ENCODE measurements at regions not wholly inside any gene's neighbourhood (a gene's known extent, or its start where the extent isn't known, plus 50 kb on each side); places are given as distances from the start of the nearest gene placed in this dataset.
A peak's percentile ranks its signal among the peaks of the same experiment; 100 is the strongest.

DNA sequence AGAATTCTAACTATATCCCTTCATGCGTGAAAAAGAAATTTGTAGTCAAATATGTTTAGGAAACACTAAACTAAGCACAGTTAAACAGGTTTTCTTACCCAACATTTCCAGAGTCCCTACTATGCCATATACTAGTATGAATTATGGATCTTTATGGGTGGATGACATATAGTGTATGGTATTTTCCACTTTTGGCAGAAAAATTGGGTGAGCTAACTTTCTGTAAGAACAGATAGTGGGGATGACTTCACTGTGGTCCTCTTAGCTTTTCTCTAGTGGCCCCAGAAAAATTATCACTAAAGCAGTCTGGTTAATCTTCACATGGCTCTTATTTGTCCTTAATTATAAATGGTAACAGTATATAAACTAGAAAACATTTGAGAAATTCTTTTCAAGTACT, 240.0 kb upstream of the GULP1 start:
- DNase-seq (ENCODE audit: low spot score), result no peak

DNA sequence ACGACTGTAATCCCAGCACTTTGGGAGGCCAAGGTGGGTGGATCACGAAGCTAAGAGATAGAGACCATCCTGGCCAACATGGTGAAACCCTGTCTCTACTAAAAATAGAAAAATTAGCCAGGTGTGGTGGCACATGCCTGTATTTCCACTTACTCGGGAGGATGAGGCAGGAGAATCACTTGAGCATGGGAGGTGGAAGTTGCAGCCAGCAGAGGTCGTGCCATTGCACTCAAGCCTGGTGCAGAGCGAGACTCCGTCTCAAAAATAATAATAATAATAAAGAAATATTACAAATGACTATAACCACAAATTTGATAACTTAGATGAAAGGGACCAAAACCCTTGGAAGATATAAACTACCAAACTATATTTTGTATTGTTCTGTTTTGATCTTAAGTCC, 226.3 kb upstream of the GULP1 start:
- no peak for DNase-seq (ENCODE audit: low spot score)

DNA sequence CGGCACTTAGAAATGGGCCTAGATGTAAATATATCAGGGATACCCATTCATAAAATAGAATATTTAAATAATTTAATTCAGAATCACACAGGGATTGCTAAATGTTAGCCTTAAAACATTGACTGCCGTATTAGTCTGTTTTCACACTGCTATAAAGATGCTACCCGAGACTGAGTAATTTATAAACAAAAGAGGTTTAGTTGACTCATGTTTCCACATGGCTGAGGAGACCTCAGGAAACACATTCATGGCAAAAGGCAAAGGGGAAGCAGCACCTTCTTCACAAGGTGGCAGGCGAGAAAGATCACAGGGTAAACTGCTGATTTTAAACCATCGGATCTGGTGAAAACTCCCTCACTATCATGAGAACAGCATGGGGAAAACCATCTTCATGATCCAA, 223.6 kb upstream of the GULP1 start:
- no peak for DNase-seq (ENCODE audit: low spot score)

DNA sequence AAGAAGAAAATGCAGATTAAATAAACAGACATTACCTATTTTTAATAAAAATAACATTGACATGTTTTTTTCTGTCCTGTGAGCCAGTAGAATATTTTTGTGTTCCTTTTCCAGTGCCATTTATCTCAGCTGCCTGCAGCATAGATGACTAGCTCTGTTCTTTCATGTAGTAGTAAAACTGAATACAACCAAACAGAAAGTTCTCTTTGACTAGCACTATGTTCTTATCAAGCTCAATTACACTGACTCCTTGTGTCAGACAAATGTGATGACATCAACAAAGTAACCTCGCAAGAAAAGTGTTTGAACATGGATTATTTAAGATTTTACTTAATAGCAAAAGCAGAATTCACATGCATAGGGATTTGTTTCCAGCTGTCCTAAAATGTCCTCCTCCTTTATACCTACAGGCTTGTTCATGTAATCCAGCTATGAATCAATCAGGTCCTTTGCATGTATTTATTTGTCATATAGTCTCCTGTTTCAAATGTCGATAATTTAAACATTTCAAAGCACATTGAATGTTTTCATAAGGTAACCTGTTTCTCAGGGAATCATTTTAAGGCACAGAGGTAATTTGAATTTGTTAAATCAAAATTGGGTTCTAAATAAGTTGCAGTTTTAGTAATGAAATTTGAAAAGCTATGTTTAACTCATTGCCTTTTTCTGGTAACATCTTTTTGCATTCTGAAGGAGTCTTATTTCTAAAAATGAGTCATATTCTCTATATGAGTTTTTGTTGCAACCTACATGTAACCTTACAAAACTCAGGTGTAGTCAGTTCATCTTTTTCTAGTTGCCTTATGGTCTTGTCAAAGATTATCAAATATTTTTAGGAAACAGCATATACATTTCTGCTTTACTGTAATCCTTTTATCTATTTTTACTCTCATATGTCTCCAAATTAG, 215.3 kb upstream of the GULP1 start:
- DNase-seq (ENCODE audit: low spot score), result no peak

DNA sequence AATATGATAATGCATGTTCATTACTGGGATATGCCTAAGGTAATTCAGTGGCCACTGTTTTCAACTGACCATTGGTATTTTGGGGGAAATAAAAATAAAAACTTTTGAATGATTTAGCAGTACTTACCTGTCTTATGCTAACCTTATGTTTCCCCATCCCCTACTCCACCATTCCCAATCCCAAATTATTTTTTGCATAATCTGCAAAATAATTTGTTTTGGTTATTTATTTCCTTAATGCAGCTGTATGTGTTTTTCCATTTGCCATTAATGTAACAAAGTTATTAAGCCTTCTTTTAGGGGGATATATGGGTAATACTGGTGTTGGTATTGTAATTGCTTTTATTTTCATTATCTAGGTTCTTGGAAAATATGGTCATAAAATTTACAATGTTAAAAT, 213.9 kb upstream of the GULP1 start:
- no peak for DNase-seq (ENCODE audit: low spot score)

DNA sequence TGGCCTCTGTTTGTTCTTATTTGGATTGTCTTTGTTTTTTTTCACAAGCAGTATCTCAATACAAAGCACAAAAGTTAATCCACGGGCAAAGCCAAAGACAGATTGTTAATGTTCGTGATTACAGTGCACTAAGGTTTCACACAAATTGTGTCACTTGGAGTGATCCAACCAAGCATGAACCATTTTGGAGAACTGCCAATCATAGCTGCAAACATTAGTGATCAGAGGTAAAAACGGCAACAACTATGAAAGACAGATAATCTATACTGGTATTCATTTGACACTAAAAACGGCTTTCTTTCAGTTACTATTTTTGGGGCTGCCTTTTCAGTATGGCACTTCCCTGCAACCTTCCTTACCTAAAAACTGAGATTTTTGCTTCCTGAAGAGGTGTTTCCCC, 213.1 kb upstream of the GULP1 start:
- DNase-seq (ENCODE audit: low spot score), result no peak

DNA sequence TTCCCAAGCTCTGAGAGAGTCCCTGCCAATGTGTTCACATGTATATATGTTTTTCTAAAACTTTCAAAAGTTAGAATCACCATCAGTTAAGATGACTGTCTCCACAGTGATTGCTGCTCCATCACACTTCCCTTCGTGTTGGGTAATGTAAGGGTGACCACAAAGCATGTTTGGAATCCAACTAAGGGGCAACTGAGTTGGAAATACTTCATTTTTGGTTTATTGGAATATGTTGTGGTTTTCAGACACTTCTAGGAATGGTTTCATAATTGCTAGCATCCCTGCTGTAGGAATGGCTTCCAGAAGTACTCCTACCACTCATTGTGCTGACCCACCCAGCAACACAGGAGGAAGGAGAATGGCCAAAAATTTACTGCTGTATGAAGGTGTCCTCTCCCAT, 212.5 kb upstream of the GULP1 start:
- DNase-seq (ENCODE audit: low spot score), result no peak

DNA sequence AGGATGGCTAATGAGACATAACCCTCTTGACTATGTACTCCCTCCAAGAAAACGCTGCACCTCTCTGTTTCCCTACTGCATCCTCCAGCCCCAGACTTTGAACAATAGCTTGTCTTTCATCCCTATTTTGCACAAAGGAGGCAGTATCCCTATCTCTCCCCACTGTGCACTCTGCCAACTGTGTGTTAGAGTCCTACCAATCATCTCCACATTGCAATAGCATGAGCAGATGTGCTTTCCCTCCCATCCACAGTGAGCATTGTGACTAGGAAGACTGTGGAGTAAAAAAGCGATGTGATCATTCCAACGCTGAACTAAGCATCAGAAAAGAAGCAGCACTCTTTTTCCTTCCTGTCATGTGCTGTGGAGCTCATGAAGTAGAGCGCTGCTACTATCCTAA, 206.3 kb upstream of the GULP1 start:
- DNase-seq (ENCODE audit: low spot score), result no peak

DNA sequence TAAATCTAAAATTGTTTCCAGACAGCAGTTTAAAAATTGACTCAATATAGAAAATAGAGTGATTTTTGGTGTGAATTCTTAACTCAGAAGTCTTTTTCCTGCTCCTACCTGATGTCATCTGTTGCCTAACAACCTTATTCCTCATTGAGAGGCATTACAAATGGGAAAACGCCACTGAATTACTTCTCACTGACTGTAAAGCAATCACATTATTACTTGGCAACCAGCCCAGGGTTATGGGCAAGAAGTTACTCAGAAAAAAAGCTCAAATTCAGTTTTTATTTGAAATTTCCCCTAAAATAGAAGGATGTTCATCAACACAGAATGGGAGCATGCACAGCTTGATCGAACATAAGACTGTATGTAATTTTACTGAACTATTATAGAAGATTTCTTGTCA, 201.8 kb upstream of the GULP1 start:
- DNase-seq (ENCODE audit: low spot score), result no peak

DNA sequence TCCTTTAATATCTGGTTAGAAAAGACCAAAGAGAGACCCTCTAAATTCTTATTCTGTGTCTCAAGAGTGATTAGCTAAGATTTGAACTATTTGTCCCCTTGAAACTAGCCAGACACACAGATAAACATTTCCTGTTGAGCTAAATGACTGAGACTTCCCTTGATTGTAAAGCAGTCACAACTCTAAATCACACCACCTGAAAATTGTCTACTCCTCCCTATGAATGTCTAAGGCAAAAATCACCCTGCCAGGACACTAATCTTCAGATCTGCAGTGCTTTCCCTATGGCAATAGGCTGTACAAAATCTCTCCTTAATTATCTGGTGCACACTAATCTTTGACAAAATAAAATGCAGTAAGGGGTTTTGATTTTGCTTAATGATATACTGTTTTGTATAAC, 200.5 kb upstream of the GULP1 start:
- no peak for DNase-seq (ENCODE audit: low spot score)

DNA sequence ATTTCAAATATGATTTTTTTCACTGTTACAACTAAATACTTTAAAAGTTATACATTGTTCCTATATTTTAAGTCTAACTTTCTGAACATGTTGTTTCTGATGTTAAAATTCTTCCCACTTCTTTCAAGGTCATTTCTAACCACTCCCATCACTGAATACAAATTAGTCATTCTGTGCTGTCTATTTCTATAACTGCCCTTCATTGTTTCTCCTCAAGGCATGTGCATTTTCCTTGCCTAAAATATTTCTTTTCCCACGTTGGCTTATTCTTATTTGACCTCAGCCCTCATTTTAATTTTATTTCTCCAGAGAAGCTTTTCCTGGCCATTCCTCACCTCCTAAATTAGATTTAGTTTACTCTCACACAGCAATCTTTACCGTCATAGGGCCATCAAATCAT, 198.9 kb upstream of the GULP1 start:
- no peak for DNase-seq (ENCODE audit: low spot score)

DNA sequence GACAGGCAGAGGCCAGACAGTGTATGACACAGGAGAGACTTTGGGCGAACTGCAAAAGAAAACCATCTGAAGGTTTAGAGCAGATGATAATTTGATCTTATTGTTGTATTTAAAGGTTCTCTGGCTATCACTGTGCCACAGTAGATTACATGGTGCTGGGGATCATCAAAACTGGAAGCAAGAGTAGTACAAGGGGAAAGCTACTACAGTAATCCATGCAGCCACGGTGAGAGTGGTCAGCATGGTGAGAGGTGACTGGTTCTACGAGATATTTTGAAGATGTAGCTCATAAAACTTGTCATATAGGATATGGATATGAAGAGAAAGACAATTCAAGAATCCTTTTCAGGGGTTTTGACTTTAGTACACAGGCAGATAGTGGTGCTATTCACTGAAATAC, 194.8 kb upstream of the GULP1 start:
- DNase-seq (ENCODE audit: low spot score), result no peak

DNA sequence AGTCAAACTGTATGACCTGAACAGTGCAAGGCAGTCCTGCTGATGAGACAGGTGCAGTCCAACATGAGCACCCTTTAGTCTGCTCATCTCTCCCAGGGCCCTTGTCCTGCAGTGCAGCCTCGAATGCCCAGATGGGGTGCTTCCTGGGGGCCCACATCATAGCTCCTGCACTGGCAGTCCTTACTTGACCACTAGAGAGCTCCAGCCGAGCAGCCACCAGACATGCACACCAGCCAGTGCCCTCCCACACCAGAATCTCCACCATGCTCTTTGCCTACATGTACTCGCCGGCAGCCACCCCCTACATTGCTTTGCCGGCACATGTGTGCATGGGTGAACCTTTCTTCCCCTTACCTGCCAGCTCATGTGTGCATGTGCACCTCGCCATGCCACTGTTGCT, 188.8 kb upstream of the GULP1 start:
- DNase-seq (ENCODE audit: low spot score), result no peak

DNA sequence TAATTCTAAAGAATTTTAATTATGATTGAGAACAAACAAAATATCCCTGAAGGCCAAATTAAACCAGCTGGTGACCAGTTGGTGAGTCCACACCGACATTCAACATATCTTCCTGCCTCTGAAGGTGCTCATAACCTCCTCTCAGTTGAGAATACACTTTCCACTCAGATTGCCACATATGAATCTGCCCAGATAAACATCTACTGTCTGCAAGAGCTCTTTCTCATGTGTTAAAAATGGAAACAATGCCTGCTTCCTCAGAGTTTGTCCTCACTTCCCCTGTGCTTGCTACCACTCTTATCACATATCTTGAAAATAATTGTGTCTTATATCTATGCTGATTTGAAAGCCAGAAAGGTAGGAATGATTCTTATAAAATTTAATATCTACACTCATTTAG, 177.7 kb upstream of the GULP1 start:
- DNase-seq (ENCODE audit: low spot score), result no peak

DNA sequence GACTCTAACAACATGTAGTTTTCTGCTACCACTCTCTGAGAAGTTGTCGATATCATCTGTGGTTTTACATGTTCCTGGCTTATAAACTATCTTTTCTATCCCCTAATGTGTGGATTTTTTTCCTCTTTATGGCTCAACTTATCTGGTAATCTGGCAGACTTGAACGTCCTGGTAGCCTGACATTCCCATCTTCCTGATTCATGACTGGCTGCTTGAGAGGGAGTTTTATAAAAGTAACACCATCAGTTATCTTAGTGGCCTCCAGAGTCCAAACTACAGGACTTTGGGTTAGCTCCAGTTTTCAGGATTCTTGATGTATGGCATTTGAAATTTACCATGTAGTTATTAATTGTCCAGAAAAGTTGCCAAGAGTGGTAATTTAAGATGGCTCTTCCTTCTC, 174.0 kb upstream of the GULP1 start:
- DNase-seq (ENCODE audit: low spot score), result no peak

DNA sequence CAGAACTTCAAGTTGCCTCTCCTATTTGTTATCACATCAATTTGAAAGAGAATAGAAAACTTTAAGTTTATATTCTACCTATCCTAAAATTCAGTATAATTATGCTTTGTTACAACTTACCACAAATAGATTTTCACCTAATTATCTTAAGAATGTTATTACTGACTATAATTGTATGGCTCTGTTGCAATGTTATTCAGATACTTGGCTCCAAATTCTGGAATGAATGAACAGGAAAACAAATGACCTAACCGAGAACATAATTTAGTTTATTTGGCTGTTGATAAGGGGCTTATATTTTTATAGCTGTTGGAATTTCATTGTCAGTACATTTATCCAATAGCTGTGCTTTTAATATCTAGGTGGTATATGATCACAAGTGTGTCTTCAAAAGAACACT, 173.2 kb upstream of the GULP1 start:
- no peak for DNase-seq (ENCODE audit: low spot score)

DNA sequence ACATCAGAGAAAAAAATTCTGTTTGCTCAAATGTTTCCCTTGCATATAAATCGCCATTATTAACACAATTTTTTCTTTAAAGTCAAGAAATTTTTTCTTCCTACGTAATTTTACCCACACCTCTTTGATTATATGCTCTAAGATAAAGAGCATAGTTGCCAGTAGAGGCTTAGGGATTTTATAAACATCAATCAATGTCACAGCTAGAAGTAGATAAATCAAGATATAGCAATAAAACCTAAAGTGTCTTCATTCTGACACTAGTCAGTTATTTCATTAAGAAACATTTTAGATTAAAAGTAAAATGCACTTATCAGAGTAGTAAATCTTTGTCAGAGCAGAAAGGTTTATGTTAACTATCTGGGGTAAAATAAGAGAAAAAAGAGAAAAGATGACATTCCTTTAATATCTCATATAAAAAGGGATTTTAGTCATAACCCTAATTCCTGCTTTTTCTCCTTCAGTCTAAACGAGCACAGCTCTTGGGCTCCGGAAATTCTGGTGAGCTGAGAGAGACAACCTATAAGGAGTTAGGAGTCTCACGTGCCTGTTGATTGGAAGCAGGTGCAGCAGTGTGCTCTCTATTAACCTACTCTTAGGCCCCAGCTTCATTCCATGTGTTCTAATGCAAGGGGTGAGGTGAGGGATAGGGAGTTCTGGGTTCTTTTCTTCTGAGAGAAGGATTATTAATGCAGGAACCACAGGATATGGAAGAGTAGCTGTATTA, 172.4 kb upstream of the GULP1 start:
- no peak for DNase-seq (ENCODE audit: low spot score)

DNA sequence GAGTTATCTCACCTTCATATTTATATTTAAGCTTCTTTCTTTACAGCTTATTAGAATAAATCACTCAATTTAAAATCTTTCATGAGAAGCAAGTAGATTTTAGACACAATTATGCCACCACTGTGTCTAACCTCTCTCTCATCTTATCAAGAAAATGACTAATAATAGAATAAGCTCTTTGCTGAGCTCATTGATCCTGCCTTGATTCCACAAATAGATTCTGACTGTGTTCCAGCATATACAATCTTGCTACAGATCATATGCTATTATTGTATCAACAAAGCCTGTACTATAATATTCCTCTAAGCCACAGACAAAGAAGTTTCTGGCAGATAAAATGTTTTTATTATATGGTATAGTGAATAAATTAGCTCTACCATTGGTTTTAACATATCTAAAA, 168.7 kb upstream of the GULP1 start:
- DNase-seq (ENCODE audit: low spot score), result no peak

DNA sequence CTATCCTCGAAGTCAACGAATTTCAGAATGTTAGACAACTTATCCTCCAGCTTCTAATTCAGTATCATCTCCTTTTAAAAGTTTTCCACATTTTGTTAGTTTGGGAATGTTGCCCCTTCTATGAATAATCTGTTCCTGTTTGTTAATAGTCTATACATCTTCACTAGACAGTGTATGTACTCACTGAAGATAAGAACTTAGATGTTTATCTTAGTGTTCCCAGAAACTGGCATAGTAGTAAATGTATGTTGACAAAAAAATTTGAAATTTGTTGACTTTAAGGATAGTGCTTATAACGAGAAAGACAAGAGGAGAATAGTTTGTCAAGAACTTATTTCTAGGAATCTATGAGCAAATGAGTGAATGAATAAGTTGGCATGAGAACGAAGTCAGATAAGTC, 162.0 kb upstream of the GULP1 start:
- no peak for DNase-seq (ENCODE audit: low spot score)

DNA sequence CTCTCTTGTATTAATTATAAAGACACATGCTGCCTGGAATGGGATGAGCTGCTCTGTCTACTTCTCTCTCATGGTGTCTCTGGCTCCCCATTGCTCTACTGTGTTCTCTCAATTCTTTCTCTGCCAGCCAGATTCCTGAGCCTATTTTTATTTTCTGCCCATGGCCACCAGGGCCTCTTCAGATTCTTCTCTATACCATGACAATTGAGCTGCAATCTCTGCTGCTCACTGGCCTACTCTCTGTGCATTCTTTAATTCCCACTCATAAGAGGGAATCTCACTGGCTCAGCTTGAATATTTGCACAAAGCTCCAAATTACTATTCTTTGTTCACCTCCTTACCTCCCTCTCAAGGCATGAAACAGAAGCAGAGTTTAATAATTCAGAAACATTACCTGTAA, 161.4 kb upstream of the GULP1 start:
- DNase-seq (ENCODE audit: low spot score), result no peak

DNA sequence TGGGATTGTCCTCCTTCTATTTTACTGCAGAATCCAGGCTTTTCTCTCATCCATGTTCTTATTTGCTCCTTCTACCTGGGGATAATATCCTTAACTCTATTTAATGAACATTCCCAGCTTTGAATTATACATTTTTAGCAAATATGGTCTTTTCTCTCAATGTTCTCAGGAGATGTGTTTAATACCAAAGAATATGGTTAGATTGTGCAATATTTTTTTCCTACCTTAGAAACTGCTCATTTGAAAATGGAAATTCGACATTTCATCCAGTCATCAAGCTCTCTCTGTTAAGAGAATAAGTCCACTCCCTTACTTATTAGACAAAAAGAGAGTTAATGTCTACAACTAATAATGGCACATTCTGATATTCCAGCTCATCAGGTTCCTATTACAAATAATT, 160.4 kb upstream of the GULP1 start:
- DNase-seq (ENCODE audit: low spot score), result no peak

DNA sequence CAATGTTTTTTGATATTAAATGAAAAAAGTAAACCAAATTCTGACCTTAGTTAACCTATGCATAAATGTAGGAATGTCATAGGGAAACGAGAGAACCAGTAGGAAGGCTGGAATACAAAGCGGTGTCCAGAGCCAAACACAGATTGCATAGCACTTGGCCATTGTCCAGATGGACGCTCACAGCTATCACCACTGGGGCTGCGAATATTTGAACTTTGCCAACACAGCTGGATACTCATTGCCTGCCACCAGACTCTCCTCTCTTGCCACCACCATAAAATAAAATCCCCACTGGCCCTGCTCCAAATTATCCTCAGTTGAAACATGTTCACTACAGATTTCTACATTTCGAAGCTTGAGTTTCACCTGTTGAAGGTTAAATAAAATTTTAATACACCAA, 159.3 kb upstream of the GULP1 start:
- peak; percentile 16 for DNase-seq (ENCODE audit: low spot score)

DNA sequence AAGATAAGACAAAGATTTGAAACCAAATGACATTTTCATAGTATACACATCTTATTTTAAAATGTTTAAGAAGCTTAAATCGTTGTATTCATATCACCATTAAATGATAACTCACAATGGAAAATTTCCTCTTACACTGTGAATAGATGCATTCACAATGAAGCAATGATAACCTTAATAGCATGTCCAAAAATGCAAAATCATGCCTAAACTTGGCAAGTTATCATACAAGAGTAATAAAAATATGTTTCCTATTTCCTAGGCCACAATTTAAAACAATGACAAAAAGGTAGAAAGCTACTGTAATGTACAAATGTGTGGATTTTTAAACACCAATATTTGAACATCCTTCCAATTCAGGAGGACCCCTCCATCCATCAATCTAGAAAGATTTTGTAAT, 157.4 kb upstream of the GULP1 start:
- DNase-seq (ENCODE audit: low spot score), result no peak

DNA sequence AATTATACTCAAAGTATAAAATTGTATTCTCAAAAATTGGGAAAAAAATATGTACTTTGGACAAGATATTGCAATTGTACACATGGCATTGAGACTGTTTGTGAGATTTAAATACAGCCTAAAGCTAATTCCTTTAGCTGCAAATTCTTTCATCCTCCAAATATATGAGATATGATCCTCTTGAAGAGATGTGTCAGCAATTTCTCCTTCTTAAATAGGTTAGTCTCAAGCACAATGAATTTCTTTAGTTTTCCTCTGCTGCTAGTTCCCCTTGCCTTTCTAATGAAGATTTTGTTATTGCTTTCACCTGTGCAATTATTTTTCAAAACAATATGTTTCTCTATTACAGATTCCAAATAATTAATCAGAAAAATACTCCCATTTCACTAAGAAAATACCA, 153.4 kb upstream of the GULP1 start:
- DNase-seq (ENCODE audit: low spot score), result no peak
